ENCODE measurements at regions not wholly inside any gene's neighbourhood (a gene's known extent, or its start where the extent isn't known, plus 50 kb on each side); places are given as distances from the start of the nearest gene placed in this dataset.

- no peak for DNase-seq (ENCODE audit: low spot score)
Measured at GRCh38 chrX:15191830-15192229, 78.1 kb downstream of the ASB9 start.

DNA sequence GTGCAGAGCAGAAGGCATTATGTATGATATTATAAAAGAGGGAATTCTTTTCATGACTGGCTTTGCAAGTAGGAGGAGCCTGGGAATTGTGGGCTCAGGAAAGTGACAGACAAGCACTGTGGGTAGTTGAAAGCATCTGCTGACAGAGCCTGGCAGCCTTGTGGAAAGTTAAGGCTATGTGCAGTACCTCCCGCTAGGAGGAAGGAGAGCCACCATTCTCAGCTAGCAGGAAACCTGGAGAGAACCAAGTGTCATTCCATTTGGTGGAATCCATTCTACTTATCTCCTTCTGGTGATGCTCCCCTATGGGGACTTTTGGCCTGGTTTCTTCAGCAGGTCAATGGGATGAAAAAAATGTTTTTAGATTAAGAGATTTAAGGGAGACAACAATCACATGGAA, 81.8 kb downstream of the ASB9 start:
- DNase-seq (ENCODE audit: low spot score) = no peak

DNA sequence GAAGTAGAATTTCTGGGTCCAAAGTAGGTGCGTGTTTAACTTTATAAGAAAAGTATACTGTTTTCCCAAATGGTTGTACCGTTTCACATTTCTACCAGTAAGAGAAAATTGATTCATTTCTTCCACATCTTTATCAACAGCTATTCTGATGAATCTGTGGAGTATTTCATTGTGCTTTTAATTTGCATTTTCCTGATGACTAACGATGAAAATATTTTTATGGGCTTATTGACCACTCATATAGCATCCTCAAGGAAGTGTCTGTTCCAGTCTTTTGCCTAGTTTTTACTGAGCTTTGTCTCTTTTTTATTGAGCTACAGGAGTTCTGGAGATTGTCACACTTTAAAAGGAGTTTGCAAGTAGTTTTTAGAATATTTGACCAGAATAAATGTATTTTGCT, 92.6 kb downstream of the ASB9 start:
- no peak for DNase-seq (ENCODE audit: low spot score)

DNA sequence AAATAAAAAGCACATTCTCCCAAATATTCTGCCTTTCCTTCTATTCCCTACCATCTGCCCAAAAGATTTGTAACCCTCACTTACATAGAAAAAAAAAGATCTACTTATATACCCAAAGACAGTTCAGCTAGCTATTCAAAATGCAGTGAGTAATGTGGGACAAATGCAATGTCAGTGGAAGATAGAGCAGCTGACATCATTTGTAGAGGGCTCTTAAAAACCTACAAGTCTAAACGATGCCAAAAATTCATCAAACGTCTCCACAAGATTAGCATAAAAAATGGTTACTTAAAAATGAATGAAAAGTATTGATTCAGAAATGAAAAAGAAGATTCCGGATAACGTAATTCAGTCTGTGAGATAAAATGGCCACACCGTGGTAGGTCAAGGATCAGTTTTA, 96.5 kb downstream of the ASB9 start:
- no peak for DNase-seq (ENCODE audit: low spot score)

DNA sequence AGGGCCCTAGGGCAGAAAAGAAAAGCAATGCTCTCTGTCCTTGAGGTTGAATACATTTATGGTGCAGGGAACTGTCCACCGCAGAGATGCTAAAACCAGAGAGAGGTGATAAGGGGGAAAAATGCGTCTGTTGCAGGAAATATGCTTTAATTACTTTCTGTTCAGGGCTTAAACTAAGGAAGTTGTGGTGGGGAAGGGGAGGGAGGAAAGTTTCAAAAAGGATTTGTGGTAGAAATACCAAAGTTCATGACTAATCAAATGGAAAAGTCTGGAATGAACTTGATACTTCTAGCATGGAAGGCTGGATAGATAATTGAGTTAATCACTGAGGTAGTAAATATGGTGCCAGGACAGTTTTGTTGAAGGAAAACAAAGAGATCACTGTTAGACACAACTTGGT, 99.0 kb downstream of the ASB9 start:
- DNase-seq (ENCODE audit: low spot score) = no peak

DNA sequence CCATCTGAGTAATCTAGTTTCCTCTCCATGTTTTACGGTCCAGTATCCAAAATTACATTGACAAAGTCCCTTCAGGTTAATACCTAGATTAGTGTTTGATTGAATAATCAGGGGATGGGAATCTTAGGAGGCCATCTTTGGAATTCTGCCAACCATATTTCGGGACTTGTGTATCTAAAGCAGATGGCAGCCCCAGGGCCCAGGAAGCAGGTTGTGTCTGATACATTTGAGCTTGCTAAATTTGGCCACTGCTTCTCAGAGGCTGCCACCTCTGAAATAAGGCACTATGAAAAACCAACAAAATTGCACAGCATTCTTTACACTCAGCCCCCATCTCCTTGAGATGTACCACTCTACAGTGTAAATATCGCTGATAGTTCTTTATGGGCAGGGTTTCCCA, 102.1 kb downstream of the ASB9 start:
- no peak for DNase-seq (ENCODE audit: low spot score)

DNA sequence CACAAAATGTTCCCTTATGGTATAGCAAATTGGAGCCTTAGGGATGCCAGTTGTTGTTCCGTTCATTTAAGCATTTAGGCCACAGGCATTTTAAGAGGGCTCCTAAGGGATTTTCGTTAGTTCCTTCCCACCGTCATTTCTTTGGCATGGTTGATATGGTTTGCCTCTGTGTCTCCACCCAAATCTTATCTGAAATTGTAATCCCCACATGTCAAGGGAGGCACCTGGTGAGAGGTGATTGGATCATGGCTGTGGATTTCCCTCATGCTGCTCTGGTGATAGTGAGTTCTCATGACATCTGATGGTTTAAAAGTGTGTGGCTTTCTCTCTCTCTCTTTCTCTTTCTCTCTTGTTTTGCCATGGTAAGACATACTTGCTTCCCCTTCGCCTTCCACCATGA, 104.1 kb downstream of the ASB9 start:
- no peak for DNase-seq (ENCODE audit: low spot score)

- DNase-seq (ENCODE audit: low spot score) = no peak
Measured at GRCh38 chrX:15163131-15163530, 106.8 kb downstream of the ASB9 start.

DNA sequence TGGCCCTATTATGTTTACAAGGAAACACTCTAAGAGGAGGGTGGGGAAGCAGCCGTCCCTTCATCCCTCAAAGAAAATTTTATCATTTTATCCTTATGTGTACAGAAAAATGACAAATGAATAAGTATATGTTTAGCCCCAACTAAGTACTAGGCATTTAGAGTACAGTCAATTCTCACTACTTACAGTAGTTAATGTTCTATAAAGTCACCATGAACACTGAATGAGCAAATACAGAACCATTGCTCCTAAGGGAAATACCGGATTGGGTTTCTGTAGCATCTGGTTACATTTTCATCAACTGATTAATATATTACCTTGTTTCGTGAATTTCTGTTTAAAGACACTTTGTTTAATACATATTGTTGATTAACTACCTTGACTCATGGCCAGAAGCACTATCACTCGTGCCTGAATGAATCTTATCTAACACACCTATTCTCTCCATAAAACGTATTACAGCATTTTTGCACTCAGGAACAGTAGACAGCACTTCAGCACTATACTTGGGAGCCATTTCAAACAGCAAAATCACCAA, 109.3 kb downstream of the ASB9 start:
- DNase-seq (ENCODE audit: low spot score) = no peak

GRCh38 chrX:15158736-15159406, 111.0 kb downstream of the ASB9 start:
- DNase-seq (ENCODE audit: low spot score) = no peak

- no peak for DNase-seq (ENCODE audit: low spot score)
Measured at GRCh38 chrX:15158350-15158735, 111.5 kb downstream of the ASB9 start.

GRCh38 chrX:15157624-15158023, 112.3 kb downstream of the ASB9 start:
- no peak for DNase-seq (ENCODE audit: low spot score)

DNA sequence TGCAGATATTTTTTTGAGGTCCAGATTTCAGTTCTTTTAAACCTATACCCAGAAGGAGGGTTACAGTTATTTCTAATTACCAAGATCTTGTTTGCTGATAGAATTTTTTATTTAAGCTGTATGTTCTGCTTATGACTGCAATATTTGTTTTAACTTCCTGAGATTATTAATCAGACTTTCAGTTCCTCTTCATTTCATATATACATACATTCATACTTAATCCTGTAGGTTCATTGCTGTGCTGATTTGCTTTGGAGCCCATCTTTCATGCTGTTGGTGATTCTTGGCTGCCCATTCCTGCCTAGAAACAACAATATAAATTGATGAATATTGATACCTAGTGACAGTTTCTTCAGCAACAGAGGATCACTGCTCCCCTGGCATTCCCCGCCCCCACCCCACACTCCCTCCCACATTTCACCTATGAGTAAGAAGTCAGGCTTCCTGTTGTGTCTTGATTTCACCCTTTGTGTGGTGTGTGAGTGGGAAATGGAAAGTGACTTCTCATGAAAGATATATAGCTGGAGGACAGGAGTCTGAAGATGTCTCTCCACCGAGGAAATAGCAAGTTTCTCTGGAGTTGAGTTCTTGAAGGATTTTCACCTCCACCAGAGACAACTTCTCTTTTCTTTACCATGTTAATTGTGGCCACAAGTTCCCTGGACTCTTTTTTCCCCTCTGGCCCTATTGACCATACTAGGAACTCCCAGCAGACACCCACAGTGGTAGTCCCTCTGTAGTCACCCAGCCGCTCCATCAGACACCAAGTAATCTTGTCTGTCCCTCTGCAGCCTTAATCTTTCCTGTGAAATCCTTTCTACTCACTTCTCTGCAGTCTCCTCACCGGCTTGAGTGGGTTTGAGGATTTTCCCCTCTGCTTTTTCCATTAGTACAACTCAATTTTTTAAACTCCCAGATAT, 118.4 kb downstream of the ASB9 start:
- no peak for DNase-seq (ENCODE audit: low spot score)

DNA sequence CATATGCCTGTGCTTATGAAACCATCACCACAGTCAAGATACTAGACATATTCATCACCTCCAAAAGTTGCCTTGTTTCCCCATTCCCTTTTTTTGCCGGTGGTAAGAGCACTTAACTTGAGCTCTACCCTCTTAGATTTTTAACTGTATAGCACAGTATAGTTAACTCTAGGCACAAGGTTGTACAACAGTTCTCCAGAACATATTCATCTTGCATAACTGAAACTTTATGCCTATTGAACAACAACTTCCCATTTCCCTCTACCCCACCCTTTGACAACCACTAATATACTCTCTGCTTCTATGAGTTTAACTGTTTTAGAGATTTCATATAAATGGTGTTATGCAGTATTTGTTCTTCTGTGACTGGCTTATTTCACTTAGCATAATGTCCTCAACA, 119.3 kb downstream of the ASB9 start:
- DNase-seq (ENCODE audit: low spot score) = no peak

- no peak for DNase-seq (ENCODE audit: low spot score)
Measured at GRCh38 chrX:15146515-15146914, 123.4 kb downstream of the ASB9 start.

- no peak for DNase-seq (ENCODE audit: low spot score)
Measured at GRCh38 chrX:15143825-15144121, 126.1 kb downstream of the ASB9 start.

DNA sequence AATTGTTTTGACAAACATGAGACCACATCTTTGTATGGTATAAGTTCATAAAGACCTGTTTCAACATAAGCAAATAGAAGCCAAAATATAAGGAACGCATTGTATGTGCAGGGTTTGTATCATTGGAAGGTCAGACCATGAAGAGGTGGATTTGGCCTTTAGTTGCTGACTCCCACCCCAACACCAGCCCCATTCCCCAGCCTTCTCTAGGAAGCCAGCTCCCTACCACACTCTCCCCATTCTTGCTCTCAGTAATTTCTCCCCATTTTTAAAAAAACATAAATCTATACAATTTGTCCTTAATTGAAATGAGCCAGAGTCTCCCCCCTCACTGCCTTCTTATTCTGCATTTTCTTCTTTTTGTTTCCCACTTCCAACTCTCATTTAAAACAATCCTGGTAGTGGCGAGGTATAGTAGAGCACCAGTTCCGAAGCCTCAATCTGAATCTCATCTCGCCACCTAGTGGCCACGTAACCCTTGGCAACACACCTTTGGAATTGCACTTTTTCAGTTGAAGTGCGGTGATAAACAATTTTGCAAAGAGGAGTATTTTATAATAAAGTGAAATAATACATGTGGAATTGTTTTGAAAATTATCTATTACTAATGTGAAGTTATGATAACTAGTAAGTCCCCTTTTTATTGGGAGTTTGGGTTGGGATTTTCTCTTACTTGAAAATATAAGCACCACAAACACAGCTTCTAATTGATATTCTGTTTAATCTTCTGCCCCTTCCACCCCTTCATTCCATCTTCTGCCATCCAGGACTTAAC, 126.6 kb downstream of the ASB9 start:
- DNase-seq (ENCODE audit: low spot score) = peak; percentile 3

DNA sequence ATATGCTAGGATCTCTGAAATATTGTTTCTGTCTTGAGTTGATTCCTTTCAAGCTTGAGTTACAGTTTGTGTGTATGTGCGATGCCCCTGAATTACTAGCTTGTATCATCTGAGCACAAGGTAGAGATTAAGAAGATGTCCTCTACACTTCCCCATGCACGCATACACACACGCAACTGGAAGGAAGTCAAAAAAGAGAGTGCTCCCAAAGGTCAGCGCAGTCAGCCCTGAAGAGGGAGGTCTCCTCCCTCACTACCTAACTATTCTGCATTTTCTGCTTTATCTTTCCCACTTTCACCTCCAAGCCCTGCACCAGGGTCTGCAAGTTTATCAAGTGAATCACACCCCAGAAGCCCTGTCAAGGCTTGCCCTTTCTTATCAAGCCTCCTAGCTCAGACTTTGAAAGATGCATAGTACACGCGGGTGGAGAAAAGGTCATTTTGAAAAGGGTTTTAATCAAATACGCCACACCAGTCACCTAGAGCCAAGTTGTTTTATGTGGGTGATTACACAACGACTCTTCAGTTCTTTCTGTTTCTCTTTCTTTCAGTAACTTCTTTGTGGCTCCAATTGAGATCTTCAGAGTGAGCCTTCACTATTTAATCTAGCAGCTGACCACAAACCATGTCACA, 127.7 kb downstream of the ASB9 start:
- no peak for DNase-seq (ENCODE audit: low spot score)

GRCh38 chrX:15136795-15137194, 133.1 kb downstream of the ASB9 start:
- DNase-seq (ENCODE audit: low spot score) = no peak

- DNase-seq (ENCODE audit: low spot score) = no peak
Measured at GRCh38 chrX:15129412-15129811, 140.5 kb downstream of the ASB9 start.

DNA sequence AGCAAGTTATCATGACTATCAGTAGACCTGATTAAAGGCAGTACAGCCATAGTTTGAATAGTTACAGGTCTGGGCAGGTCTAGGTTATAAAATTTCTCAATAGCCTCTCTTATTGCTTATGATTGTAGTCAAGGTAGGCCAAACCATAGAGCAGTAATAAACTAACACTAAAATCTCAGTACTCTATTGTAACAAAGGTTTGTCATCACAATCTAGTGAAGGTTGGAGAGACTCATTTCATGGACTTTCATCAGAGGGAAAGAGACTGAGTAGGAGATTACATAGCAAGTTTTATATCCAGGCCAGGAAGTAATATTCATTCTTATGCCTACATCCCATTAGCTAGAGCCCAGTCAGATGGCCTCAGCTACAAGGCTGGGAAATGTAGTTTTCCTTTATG, 141.0 kb downstream of the ASB9 start:
- no peak for DNase-seq (ENCODE audit: low spot score)

DNA sequence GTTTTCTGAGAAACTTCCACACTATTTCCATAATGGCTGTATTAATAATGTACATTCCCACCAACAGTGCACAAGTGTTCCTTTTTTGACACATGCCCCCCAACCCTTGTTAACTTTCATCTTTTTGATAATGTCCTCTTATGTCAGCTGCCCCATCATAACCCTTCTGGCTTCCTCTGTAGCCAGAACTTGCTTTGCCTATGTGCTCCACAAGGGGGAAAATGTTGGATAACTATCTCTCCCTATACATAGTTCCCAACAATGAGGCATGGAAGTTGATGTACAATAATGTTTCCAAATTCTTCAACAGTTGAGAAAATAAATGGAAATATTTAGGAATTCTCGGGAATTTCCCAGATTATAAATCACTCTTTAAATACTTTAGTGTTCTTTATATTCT, 142.9 kb downstream of the ASB9 start:
- DNase-seq (ENCODE audit: low spot score) = no peak

All from HuH-7.5 (cell line).